ENCODE measurements at regions not wholly inside any gene's neighbourhood (a gene's known extent, or its start where the extent isn't known, plus 50 kb on each side); places are given as distances from the start of the nearest gene placed in this dataset.

- DNase-seq, result no peak
Observed at GRCh38 chr7:8380130-8380529, 53.3 kb upstream of the NXPH1 start.

- no peak for DNase-seq
Observed at GRCh38 chr7:8382004-8382730, 51.2 kb upstream of the NXPH1 start.

Data from NCI-H82 (cell line).